Activated CD4-positive, alpha-beta T cell treated with anti-CD3 and anti-CD28 coated beads for 48 hours (primary cell): ENCODE measurements at regions not wholly inside any gene's neighbourhood (a gene's known extent, or its start where the extent isn't known, plus 50 kb on each side); places are given as distances from the start of the nearest gene placed in this dataset.

Experiments used
- DNase-seq: peaks from one replicate; pipeline ENCODE4 v3.0.0-alpha.2; 2020

- no peak for DNase-seq
Measured at GRCh38 chr18:39062426-39062825, 1496.8 kb upstream of the CELF4 start.

DNA sequence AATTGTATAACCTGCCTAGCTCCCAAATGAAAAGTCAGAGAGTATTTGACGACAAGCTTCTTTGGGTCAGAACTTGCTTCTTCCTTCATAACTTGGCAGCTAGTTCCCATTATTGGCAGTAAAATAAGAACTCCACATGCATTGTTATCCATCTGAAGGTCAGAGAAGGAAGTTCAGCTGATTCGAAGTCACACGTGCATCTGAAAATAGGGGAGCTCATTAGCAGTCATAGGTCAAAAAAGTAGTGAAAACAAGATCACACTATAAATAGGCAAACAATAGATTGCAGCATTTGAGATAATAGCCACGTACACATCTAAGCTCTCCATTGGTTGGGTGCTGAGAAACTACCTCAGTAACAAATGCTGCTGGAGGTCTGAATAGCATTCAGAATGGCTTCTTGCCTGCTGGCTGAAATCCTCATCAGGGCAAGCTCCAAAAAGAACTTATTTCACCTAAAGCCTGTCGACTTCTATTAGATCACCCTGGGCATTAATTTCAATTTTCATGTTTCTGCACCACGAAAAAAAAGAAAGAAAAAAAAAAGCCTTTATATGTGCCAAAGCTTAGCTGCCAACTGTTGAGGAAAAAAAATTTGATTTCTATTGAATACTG lies 1492.9 kb upstream of the CELF4 start:
- DNase-seq, result no peak

DNA sequence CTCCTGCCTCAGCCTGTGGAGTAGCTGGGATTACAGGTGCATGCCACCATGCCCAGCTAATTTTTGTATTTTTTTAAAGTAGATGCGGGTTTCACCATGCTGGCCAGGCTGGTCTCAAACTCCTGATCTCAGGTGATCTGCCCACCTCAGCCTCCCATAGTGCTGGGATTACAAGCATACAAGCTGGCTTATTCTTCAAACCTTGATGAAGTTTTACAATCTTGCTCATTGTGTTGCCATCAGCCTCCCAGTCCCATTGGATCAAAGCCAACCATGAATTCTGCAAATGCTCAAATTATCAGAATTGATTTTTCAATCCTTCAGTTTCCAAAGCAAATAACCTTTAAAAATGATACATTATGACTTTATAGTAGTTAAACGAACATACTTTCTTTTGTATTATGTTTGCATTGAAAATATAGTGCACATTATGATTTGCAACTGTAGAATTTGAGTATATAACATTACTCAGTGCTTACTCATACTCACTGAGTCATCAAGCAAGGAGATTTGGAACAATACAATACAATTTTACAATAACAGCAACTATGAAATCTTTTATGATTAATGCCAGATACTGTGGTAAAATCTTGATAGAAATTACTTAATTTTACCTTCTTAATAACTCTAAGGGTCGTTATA lies 1491.9 kb upstream of the CELF4 start:
- DNase-seq, result no peak

DNA sequence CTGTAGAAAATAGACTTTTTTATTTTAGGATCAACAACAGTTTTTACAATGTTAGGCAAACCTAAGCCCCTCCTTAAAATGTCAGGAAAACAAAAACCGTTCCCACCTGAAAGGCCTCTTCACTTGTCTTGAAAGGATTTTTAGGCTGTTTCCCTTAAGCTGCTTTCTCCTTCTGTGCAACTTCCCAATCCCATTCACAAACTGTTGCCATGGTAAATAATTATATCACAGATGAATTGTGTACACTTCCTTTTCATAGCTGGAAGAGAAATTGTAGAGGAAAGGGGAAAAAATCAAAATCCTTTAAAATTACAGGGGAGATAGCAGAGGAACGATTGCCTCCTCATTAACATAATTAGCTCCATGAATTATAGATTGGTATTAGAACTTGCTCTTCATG lies 1488.0 kb upstream of the CELF4 start:
- no peak for DNase-seq

GRCh38 chr18:39051013-39051412 lies 1485.4 kb upstream of the CELF4 start:
- no peak for DNase-seq

DNA sequence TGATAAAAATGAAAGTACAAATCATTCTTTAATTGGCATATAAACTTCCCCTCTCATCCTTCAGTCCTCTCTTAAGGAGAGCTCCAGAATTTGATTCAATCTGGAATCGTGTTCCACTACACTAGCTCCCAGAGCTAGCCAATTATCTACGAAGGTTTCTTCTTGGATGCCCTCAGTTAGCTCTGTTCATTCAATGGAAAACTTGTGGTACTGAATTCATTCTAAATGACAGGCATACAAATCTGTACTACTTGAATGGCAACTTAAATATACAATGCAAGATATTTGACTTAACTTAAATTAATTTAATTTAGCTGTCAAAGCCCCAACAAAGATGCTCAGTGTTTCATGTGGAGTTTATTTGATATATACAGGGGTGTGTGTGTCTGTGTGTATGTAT lies 1474.2 kb upstream of the CELF4 start:
- no peak for DNase-seq

GRCh38 chr18:39037925-39038324 lies 1472.3 kb upstream of the CELF4 start:
- no peak for DNase-seq

- DNase-seq, result no peak
Measured at GRCh38 chr18:39033312-39033711, 1467.7 kb upstream of the CELF4 start.

DNA sequence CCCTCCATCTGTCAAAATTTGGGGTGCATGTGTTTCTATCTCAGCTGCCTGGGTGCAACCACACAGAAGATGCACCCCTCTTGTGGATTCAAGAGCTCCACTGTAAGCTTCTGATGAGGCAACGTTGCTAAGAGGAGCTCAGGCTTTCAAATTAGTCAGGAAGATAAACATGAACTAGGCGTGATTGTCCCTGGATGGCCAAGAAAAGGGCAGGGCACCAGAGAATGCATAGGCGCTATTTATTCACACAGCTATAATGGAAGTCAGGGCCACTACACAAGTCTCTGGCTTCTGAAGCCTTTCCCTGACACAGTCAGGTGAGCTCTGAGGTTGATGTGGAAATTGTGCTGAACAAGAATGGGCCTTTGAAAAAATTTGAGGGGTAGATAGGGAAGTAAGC lies 1466.0 kb upstream of the CELF4 start:
- DNase-seq, result no peak

DNA sequence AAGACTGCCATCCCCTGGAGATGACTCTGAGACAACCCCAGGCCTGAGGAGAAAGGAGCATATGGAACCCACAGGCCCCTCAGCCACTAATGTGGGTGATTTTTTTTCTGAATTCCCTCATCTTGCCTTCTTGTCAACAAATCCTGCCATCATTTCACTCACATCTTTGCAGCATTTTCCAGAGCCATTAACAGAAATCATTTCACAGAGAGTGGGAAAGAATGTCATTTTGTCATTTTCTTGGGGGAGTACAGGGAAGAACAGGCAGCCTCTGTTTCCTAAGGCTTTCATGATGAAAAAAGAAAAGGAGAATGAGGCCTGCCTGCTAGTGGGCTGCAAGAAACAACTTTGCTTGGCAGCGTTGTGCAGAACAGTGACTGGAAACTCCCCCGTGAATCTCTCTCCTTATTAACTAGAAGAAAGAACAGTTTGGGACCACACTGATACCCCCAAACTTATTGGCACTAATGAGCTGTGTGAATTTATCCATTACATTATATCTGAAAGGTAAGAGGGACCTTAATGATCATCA lies 1464.6 kb upstream of the CELF4 start:
- DNase-seq, result no peak

- DNase-seq, result no peak
Measured at GRCh38 chr18:39025531-39025930, 1459.9 kb upstream of the CELF4 start.

DNA sequence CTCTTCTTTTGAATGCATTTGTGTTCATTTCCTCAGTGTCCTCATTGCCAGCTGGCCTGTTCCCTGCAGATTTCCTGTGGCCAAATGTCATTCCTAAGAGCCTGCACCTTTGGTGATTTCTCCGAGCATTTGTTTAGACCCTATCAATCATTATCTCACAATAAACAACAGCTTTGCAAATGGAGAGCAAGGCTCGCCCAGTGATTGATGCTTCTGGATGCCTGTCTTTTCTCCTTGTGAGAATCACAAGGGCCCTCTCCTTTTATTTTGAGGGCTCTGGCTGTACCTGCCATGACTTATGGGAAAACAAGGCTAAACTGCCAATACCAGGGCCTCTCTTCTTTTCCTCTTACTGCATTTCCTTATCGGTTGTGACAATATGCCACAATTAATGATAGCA lies 1454.4 kb upstream of the CELF4 start:
- DNase-seq, result no peak

- DNase-seq, result no peak
Measured at GRCh38 chr18:39007031-39007902, 1441.7 kb upstream of the CELF4 start.

- no peak for DNase-seq
Measured at GRCh38 chr18:38996056-38996455, 1430.5 kb upstream of the CELF4 start.

DNA sequence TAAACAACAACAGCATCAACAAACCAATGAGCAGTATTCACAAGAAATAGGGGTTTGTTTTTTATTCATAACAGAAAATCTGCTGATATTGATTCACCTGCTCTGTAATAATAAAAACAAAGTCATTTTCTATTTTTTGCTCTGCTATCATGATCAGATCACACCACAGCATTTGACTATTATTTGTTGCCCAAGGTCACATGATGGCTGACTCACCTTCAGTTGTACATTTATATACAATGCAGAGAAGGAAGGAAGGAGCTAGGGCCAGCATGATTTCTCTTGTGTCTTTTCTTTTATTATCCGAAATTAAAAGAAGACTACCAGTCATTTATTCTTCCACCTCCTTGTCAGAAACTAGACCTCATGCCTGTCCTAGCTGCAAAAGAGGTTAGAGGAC lies 1427.7 kb upstream of the CELF4 start:
- DNase-seq, result no peak

- no peak for DNase-seq
Measured at GRCh38 chr18:38984968-38985367, 1419.4 kb upstream of the CELF4 start.

DNA sequence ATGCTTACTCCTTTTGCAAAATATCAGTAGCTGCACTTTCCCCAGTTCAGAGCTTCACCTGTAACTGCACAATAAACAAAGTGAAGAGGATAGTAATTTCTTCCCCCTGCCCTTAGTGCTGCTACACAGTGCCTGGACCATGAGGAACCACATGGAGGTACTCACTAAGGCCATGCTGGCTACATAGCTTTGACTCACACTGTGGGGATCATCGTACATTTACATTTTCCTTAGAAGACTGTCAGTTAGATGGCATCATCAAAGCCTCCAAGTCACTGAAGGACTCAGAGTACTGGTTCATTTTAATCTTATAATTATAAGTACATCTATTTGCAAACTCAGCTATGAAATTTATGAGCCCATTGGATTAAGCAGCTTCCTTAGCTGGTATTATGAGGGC lies 1416.5 kb upstream of the CELF4 start:
- no peak for DNase-seq

GRCh38 chr18:38981389-38981788 lies 1415.8 kb upstream of the CELF4 start:
- no peak for DNase-seq

- no peak for DNase-seq
Measured at GRCh38 chr18:38980420-38980819, 1414.8 kb upstream of the CELF4 start.

DNA sequence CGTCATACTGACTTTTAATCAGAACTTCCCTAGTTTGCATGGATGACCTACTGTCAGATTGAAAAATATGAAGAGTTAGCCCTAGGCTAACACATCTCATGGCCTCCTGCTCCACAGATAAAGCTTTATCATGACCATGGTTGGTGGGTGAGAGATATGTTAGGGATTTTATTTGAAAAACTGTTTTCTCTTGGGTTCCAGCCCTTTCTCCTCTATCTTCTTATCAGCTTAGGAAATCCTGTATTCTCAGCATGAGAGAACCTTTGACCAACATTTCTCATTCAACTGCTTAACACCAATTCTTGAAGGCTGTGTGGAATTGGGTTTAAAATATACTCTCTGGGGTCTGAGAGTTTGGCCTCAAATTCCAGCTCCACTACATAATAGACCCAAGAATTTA lies 1407.0 kb upstream of the CELF4 start:
- no peak for DNase-seq

GRCh38 chr18:38971881-38972280 lies 1406.3 kb upstream of the CELF4 start:
- DNase-seq, result no peak

- no peak for DNase-seq
Measured at GRCh38 chr18:38966841-38967240, 1401.2 kb upstream of the CELF4 start.

- no peak for DNase-seq
Measured at GRCh38 chr18:38963943-38964660, 1398.5 kb upstream of the CELF4 start.
